IMR-90 (cell line): ENCODE measurements at regions not wholly inside any gene's neighbourhood (a gene's known extent, or its start where the extent isn't known, plus 50 kb on each side); places are given as distances from the start of the nearest gene placed in this dataset.

Experiments
- ATAC-seq: fragments of 200-7000 bp; cut with Tn5 transposase; 2 replicates; pipeline ENCODE4 v1.9.1; 2020; ENCODE audit warnings: low read depth, mild to moderate bottlenecking, moderate library complexity
- BruUV-seq: library from RNA; stranded (reverse); fragments of 400-500 nt; replicated peaks from 2 replicates; lab custom pipeline; 2021; lab: Mats Ljungman, UMichigan
- CTCF ChIA-PET: fragments of 300-600 bp; formaldehyde crosslinking; extraction: SDS; loops from one replicate; lab custom pipeline; 2021; ENCODE audit warnings: antibody characterized with exemption; lab: Yijun Ruan, JAX
- POLR2A ChIA-PET: fragments of 300-600 bp; sonication (Branson Sonifier 250); formaldehyde crosslinking; loops from one replicate; lab custom pipeline; 2022; ENCODE audit warnings: antibody characterized with exemption; ENCODE audit not compliant: unreplicated experiment; lab: Charles Lee
- DNase-seq: peaks from one replicate; pipeline ENCODE4 v3.0.0; 2013
- H2AFZ ChIP-seq: replicated peaks from 2 replicates; pipeline ENCODE3; 2013; ENCODE audit warnings: low read length, mild to moderate bottlenecking; ENCODE audit not compliant: poor library complexity
- H2AK5ac ChIP-seq: 2 replicates; pipeline ENCODE4 v1.6.1; 2013; ENCODE audit warnings: low read depth, low read length, inconsistent platforms
- H2AK9ac ChIP-seq: replicated peaks from 2 replicates; pipeline ENCODE3; 2013; ENCODE audit warnings: mild to moderate bottlenecking, low read depth, low read length, moderate library complexity; ENCODE audit not compliant: poor library complexity
- H2BK120ac ChIP-seq: 2 replicates; pipeline ENCODE4 v1.6.1; 2013; ENCODE audit warnings: low read depth, low read length, inconsistent platforms
- H2BK15ac ChIP-seq: 3 replicates; pipeline ENCODE4 v1.6.1; 2013; ENCODE audit warnings: low read depth, low read length, inconsistent platforms
- H2BK20ac ChIP-seq: 2 replicates; pipeline ENCODE4 v1.6.1; 2013; ENCODE audit warnings: low read depth, mild to moderate bottlenecking, inconsistent platforms, low read length, moderate library complexity
- H2BK5ac ChIP-seq: 2 replicates; pipeline ENCODE4 v1.6.1; 2013; ENCODE audit warnings: mild to moderate bottlenecking, low read depth, low read length, inconsistent platforms; ENCODE audit not compliant: poor library complexity, severe bottlenecking
- H3K14ac ChIP-seq: replicated peaks from 2 replicates; pipeline ENCODE4 v1.6.1; 2013; ENCODE audit warnings: low read depth, low read length, inconsistent platforms
- H3K18ac ChIP-seq: 2 replicates; pipeline ENCODE4 v1.6.1; 2013; ENCODE audit warnings: low read depth, low read length, control low read depth
- H3K23ac ChIP-seq: 2 replicates; pipeline ENCODE4 v1.6.1; 2013; ENCODE audit warnings: low read depth, low read length, inconsistent platforms
- H3K27ac ChIP-seq: 2 replicates; pipeline ENCODE4 v1.5.1; 2013; ENCODE audit warnings: mild to moderate bottlenecking, control low read depth, low read length; ENCODE audit not compliant: insufficient read depth
- H3K27me3 ChIP-seq: 2 replicates; pipeline ENCODE4 v1.6.1; 2013; ENCODE audit warnings: low read length; ENCODE audit not compliant: control insufficient read depth, insufficient read depth
- H3K36me3 ChIP-seq: 2 replicates; pipeline ENCODE4 v1.6.1; 2013; ENCODE audit warnings: low read length, mixed read lengths; ENCODE audit not compliant: control insufficient read depth, insufficient read depth
- H3K4ac ChIP-seq: 2 replicates; pipeline ENCODE4 v1.6.1; 2013; ENCODE audit warnings: low read depth, low read length, inconsistent platforms
- H3K4me1 ChIP-seq: 2 replicates; pipeline ENCODE4 v1.6.1; 2013; ENCODE audit warnings: low read length, mixed read lengths; ENCODE audit not compliant: control insufficient read depth, insufficient read depth
- H3K4me2 ChIP-seq: 2 replicates; pipeline ENCODE4 v1.6.1; 2013; ENCODE audit warnings: low read depth, mild to moderate bottlenecking, control low read depth, low read length, moderate library complexity
- H3K4me3 ChIP-seq: 2 replicates; pipeline ENCODE4 v1.5.1; 2013; ENCODE audit warnings: low read depth, mild to moderate bottlenecking, control low read depth, low read length, moderate library complexity; ENCODE audit not compliant: insufficient read depth
- H3K56ac ChIP-seq: 2 replicates; pipeline ENCODE4 v1.6.1; 2013; ENCODE audit warnings: low read length, inconsistent platforms; ENCODE audit not compliant: insufficient read depth; ENCODE audit errors: extremely low read depth
- H3K79me1 ChIP-seq, 2 experiments: 2 replicates each; pipeline ENCODE4 v1.6.1; 2013; ENCODE audit warnings: low read length in 2 of 2, inconsistent platforms in 1 of 2, low read depth in 1 of 2
- H3K9ac ChIP-seq: 2 replicates; pipeline ENCODE4 v1.6.1; 2013; ENCODE audit warnings: low read depth, low read length, control low read depth
- H3K9me1 ChIP-seq: 2 replicates; pipeline ENCODE4 v1.6.1; 2013; ENCODE audit warnings: low read length, inconsistent platforms; ENCODE audit not compliant: insufficient read depth
- H3K9me3 ChIP-seq: 2 replicates; pipeline ENCODE4 v1.6.1; 2013; ENCODE audit warnings: low read length; ENCODE audit not compliant: control insufficient read depth, insufficient read depth
- H4K20me1 ChIP-seq: 2 replicates; pipeline ENCODE4 v1.6.1; 2013; ENCODE audit warnings: low read length, inconsistent platforms; ENCODE audit not compliant: insufficient read depth
- H4K5ac ChIP-seq: 2 replicates; pipeline ENCODE4 v1.6.1; 2013; ENCODE audit warnings: mild to moderate bottlenecking, low read depth, low read length, control low read depth
- H4K8ac ChIP-seq, 2 experiments: 2 replicates each; pipeline ENCODE4 v1.6.1; 2013; ENCODE audit warnings: low read depth in 2 of 2, low read length in 2 of 2, control low read depth in 1 of 2, inconsistent platforms in 1 of 2
- H4K91ac ChIP-seq: 2 replicates; pipeline ENCODE4 v1.6.1; 2013; ENCODE audit warnings: low read depth, low read length, inconsistent platforms; ENCODE audit not compliant: insufficient read depth
- BHLHE40 ChIP-seq: fragments of 150-350 bp; IDR thresholded peaks from 2 replicates; pipeline ENCODE4 v1.6.1; 2016; ENCODE audit warnings: mild to moderate bottlenecking, low read depth, low read length
- CHD1 ChIP-seq: IDR thresholded peaks from 2 replicates; pipeline ENCODE4 v1.6.1; 2012; ENCODE audit warnings: low read depth, low read length, improper control_type of control experiment
- CTCF ChIP-seq: conservative IDR thresholded peaks from 2 replicates; pipeline ENCODE4 v1.5.1; 2012; ENCODE audit warnings: mild to moderate bottlenecking, low read depth, low read length, improper control_type of control experiment
- FOS ChIP-seq: fragments of 150-350 bp; IDR thresholded peaks from 2 replicates; pipeline ENCODE4 v1.6.1; 2016; ENCODE audit warnings: low read depth, low read length
- MAFK ChIP-seq: IDR thresholded peaks from 2 replicates; pipeline ENCODE4 v1.6.1; 2012; ENCODE audit warnings: low read depth, low read length, improper control_type of control experiment
- MXI1 ChIP-seq: IDR thresholded peaks from 2 replicates; pipeline ENCODE4 v1.6.1; 2012; ENCODE audit warnings: low read depth, mild to moderate bottlenecking, low read length, moderate library complexity, borderline replicate concordance
- USF2 ChIP-seq: fragments of 150-350 bp; IDR thresholded peaks from 2 replicates; pipeline ENCODE4 v1.6.1; 2017; ENCODE audit warnings: mild to moderate bottlenecking, antibody characterized with exemption, low read length, low read depth
- WGBS, 2 experiments: methylation state at CpG; one replicate each; pipeline versions ENCODE4 v1.1.5 to v1.1.7; 2013; ENCODE audit warnings: missing lambda C conversion rate in 2 of 2; ENCODE audit not compliant: insufficient read length in 1 of 2; ENCODE audit errors: extremely low coverage in 2 of 2; 5-methylcytosine and 5-hydroxymethylcytosine counted together
- dilution Hi-C: fragments of 300-500 bp; cut with HindIII; formaldehyde crosslinking; loops from one replicate; pipeline ENCODE4 v1.14.3; 2018; ENCODE audit warnings: low sequenced_read_pairs; ENCODE audit not compliant: unreplicated experiment
- in situ Hi-C: fragments of 300-500 bp; cut with MboI; formaldehyde crosslinking; loops from 3 replicates; pipeline ENCODE4 v1.14.3; 2019; ENCODE audit warnings: low sequenced_read_pairs, inconsistent platforms, mixed read lengths
- intact Hi-C: fragments of 100-400 bp; cut with micrococcal nuclease; formaldehyde crosslinking; loops from 2 replicates; pipeline ENCODE4 v1.10.0; 2022

DNA sequence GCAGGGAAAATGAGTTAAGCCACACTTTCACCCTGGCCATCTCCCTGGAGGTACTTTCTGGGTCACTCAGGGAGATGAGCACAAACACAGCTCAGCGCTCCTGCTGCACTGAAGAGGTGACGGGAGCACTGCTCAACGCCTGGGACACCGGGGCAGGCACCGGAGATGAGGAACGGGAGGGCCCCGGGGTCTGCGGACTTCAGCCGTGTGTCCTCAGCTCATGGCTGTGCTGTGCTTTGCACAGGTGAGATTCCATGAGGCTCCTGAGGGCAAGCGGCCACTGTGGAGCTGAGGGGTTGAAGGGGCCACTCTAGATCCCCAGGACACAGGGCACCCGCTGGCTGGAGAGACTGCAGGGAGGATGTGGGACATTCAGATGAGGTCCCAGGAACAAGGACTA, 234.2 kb upstream of the EXOC2 start:
- no peak overlapping the region for H2AK5ac ChIP-seq
- H3K36me3 ChIP-seq = no peaks in the 10 kb centered on the region
- ATAC-seq (no peak), DNase-seq (no peak)
- H3K27ac ChIP-seq = no peak overlapping the region
- H2BK20ac ChIP-seq = no peak overlapping the region
- no peak overlapping the region for H4K91ac ChIP-seq
- no peak overlapping the region for H3K23ac ChIP-seq
- no peak overlapping the region for H3K18ac ChIP-seq
- H3K4me3 ChIP-seq = no peak overlapping the region
- dilution Hi-C loops (no loop called here), intact Hi-C loops (no loop called here), in situ Hi-C loops (no loop called here)
- H4K8ac ChIP-seq = no peak overlapping the region
- no peaks in the 10 kb centered on the region for H3K79me1 ChIP-seq
- peaks cover 9% of the 10 kb centered on the region for H3K27me3 ChIP-seq
- no peak overlapping the region for H2BK120ac ChIP-seq
- H3K4me1 ChIP-seq = no peaks in the 10 kb centered on the region
- no peak overlapping the region for H2BK5ac ChIP-seq
- no TSS peak for BruUV-seq
- H3K14ac ChIP-seq = no peak overlapping the region
- no peak overlapping the region for H2BK15ac ChIP-seq
- no peaks in the 10 kb centered on the region for H3K9me1 ChIP-seq
- no peak overlapping the region for H3K9ac ChIP-seq
- H4K20me1 ChIP-seq = no peaks in the 10 kb centered on the region
- H3K4me2 ChIP-seq = no peak overlapping the region
- H4K5ac ChIP-seq = no peak overlapping the region
- POLR2A ChIA-PET = interaction anchor here (0.6 kb wide), 1 partner anchor 454 kb away, joined by 5 read pairs; no protein-coding TSS in a partner anchor
- no peak overlapping the region for H3K56ac ChIP-seq
- peaks cover 5% of the 10 kb centered on the region for H3K9me3 ChIP-seq
- H2AK9ac ChIP-seq = no peak overlapping the region
- TF ChIP-seq CTCF (no peak), USF2 (no peak), FOS (no peak), CHD1 (no peak), MXI1 (no peak), BHLHE40 (no peak), MAFK (no peak)
- 78% methylated on average over 5 of the region's 11 CpGs; no CpG with 5 or more reads in 1 of the 2 experiments for WGBS, 2 experiments
- no peak overlapping the region for H3K4ac ChIP-seq
- H2AFZ ChIP-seq = no peak overlapping the region
- CTCF ChIA-PET = no interaction called here
